Fibroblast of lung (primary cell): ENCODE measurements at regions not wholly inside any gene's neighbourhood (a gene's known extent, or its start where the extent isn't known, plus 50 kb on each side); places are given as distances from the start of the nearest gene placed in this dataset.

Experiments
- DNase-seq, 2 donors: peaks; one replicate each; pipeline versions ENCODE4 v3.0.0 to v3.0.0-alpha.2; 2010; ENCODE audit warnings: low read depth in 2 of 2
- H2AFZ ChIP-seq: 2 replicates; pipeline ENCODE4 v1.5.1; 2012; ENCODE audit warnings: low read length, control low read depth, inconsistent platforms
- H3K27ac ChIP-seq: 2 replicates; pipeline ENCODE4 v1.5.1; 2011; ENCODE audit warnings: low read length, control low read depth; ENCODE audit not compliant: insufficient read depth
- H3K27me3 ChIP-seq: 2 replicates; pipeline ENCODE4 v1.5.1; 2011; ENCODE audit warnings: mild to moderate bottlenecking, low read length; ENCODE audit not compliant: control insufficient read depth, insufficient read depth
- H3K36me3 ChIP-seq: 2 replicates; pipeline ENCODE4 v1.5.1; 2011; ENCODE audit warnings: low read length; ENCODE audit not compliant: control insufficient read depth, insufficient read depth
- H3K4me1 ChIP-seq: 2 replicates; pipeline ENCODE4 v1.5.1; 2011; ENCODE audit warnings: low read length; ENCODE audit not compliant: control insufficient read depth, insufficient read depth; ENCODE audit errors: extremely low read depth
- H3K4me2 ChIP-seq: 2 replicates; pipeline ENCODE4 v1.5.1; 2011; ENCODE audit warnings: low read length, control low read depth; ENCODE audit not compliant: insufficient read depth; ENCODE audit errors: extremely low read depth
- H3K4me3 ChIP-seq, 4 experiments: fragments of 200-600 bp in 1 of 4; sonication (generic) in 1 of 4; replicated peaks in 1 of 4; 2 replicates each; pipeline ENCODE4 v1.5.1; 2011 to 2016; ENCODE audit warnings: low read length in 4 of 4, low read depth in 3 of 4, mild to moderate bottlenecking in 3 of 4, control low read depth in 2 of 4, inconsistent platforms in 1 of 4, mixed read lengths in 1 of 4; ENCODE audit not compliant: insufficient read depth in 1 of 4; ENCODE audit errors: control extremely low read depth in 1 of 4
- H3K79me2 ChIP-seq: 2 replicates; pipeline ENCODE4 v1.5.1; 2012; ENCODE audit warnings: mild to moderate bottlenecking, low read length, inconsistent platforms; ENCODE audit not compliant: control insufficient read depth, insufficient read depth
- H3K9ac ChIP-seq: 2 replicates; pipeline ENCODE4 v1.5.1; 2011; ENCODE audit warnings: mild to moderate bottlenecking, low read length, control low read depth; ENCODE audit not compliant: insufficient read depth
- H3K9me3 ChIP-seq: 2 replicates; pipeline ENCODE4 v1.5.1; 2012; ENCODE audit warnings: low read depth, low read length; ENCODE audit not compliant: control insufficient read depth, insufficient read depth
- H4K20me1 ChIP-seq: 2 replicates; pipeline ENCODE4 v1.5.1; 2011; ENCODE audit warnings: low read length; ENCODE audit not compliant: control insufficient read depth, insufficient read depth; ENCODE audit errors: extremely low read depth
- CTCF ChIP-seq, 2 donors: IDR thresholded peaks in 1 of 2; conservative IDR thresholded peaks in 1 of 2; 1 replicate in 1 of 2; 2 replicates in 1 of 2; pipeline ENCODE4 v1.5.1; 2011 to 2012; ENCODE audit warnings: low read length in 2 of 2, control low read depth in 1 of 2, inconsistent platforms in 1 of 2, low read depth in 1 of 2, mild to moderate bottlenecking in 1 of 2
- EZH2 ChIP-seq: IDR thresholded peaks from 2 replicates; pipeline ENCODE4 v1.5.1; 2012; ENCODE audit warnings: low read length, control low read depth, mild to moderate bottlenecking; ENCODE audit errors: missing control alignments

GRCh38 chr3:118435851-118436350, 598.7 kb downstream of the IGSF11 start:
- Histone ChIP-seq H4K20me1 (no peaks in the 10 kb centered on the region), H3K27me3 (no peaks in the 10 kb centered on the region), H3K79me2 (no peaks in the 10 kb centered on the region), H3K4me2 (no peak overlapping the region), H3K9ac (no peak overlapping the region), H3K27ac (no peak overlapping the region), H2AFZ (no peak overlapping the region), H3K9me3 (no peaks in the 10 kb centered on the region), H3K36me3 (no peaks in the 10 kb centered on the region), H3K4me1 (no peaks in the 10 kb centered on the region), H3K4me3 (no peak overlapping the region)
- no peak for TF ChIP-seq EZH2
- no peak for DNase-seq

- Histone ChIP-seq H3K79me2 (no peaks in the 10 kb centered on the region), H3K4me3 (no peak overlapping the region), H3K36me3 (no peaks in the 10 kb centered on the region), H4K20me1 (no peaks in the 10 kb centered on the region), H3K9me3 (no peaks in the 10 kb centered on the region), H2AFZ (no peak overlapping the region), H3K9ac (no peak overlapping the region), H3K4me2 (no peak overlapping the region), H3K27ac (no peak overlapping the region), H3K27me3 (no peaks in the 10 kb centered on the region), H3K4me1 (no peaks in the 10 kb centered on the region)
- no peak for TF ChIP-seq EZH2
- TF ChIP-seq CTCF (conservative IDR thresholded peaks at IDR 0.05 in 1 of 2, IDR thresholded peaks at IDR 0.05 in 1 of 2; ENCODE audit: low read depth in 1 of 2, low read length in 2 of 2), result no peak
- DNase-seq, result no peak
These were observed 597.9 kb downstream of the IGSF11 start for GRCh38 chr3:118436697-118437262.

DNA sequence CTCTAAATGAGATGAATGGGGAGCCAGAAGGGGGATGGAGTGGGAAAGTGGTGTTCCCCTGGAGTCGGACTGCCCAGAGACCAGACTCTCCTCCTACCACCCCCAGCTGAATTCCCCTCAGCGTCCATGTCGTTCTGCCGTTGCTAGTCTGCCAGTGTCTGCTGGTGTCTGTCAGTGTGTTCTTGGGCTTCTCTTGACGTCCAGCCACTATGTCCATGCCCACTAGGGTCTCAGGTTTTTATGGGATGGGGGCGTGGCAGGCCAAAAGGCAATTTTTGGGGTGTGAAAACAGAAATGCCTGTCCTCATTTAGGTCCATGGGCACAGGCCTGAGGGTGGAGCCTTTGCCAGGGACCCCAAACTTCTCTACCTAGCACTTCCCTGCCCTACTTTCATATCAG, 589.6 kb downstream of the IGSF11 start:
- no peaks in the 10 kb centered on the region for H3K27me3 ChIP-seq
- H3K27ac ChIP-seq, result no peak overlapping the region
- no peak overlapping the region for H3K9ac ChIP-seq
- no peak for DNase-seq
- H3K4me3 ChIP-seq, result no peak overlapping the region
- H3K79me2 ChIP-seq, result no peaks in the 10 kb centered on the region
- no peak overlapping the region for H2AFZ ChIP-seq
- no peak overlapping the region for H3K4me2 ChIP-seq
- no peaks in the 10 kb centered on the region for H3K9me3 ChIP-seq
- no peaks in the 10 kb centered on the region for H3K4me1 ChIP-seq
- TF ChIP-seq CTCF (conservative IDR thresholded peaks at IDR 0.05 in 1 of 2, IDR thresholded peaks at IDR 0.05 in 1 of 2; ENCODE audit: low read depth in 1 of 2, low read length in 2 of 2) (no peak), EZH2 (no peak)
- H3K36me3 ChIP-seq, result no peaks in the 10 kb centered on the region
- H4K20me1 ChIP-seq, result no peaks in the 10 kb centered on the region
